ENCODE measurements at regions not wholly inside any gene's neighbourhood (a gene's known extent, or its start where the extent isn't known, plus 50 kb on each side); places are given as distances from the start of the nearest gene placed in this dataset.
A peak's percentile ranks its signal among the peaks of the same experiment; 100 is the strongest.

- DNase-seq (ENCODE audit: low spot score) = no peak
- TF ChIP-seq CTCF (IDR thresholded peaks at IDR 0.05; ENCODE audit: extremely low read depth, insufficient read depth, missing control alignments) = no peak
- in situ Hi-C loops (cut with MboI; ENCODE audit: low pct_unique_long_range_greater_than_20kb, low sequenced_read_pairs, unreplicated experiment) = no loop called here
Measured at GRCh38 chr14:59098377-59098776, 90.1 kb upstream of the DAAM1 start.

- DNase-seq (ENCODE audit: low spot score) = no peak
- no peak for TF ChIP-seq CTCF (IDR thresholded peaks at IDR 0.05; ENCODE audit: extremely low read depth, insufficient read depth, missing control alignments)
- in situ Hi-C loops (cut with MboI; ENCODE audit: low pct_unique_long_range_greater_than_20kb, low sequenced_read_pairs, unreplicated experiment) = no loop called here
Measured at GRCh38 chr14:59100205-59100604, 88.3 kb upstream of the DAAM1 start.

GRCh38 chr14:59101476-59101875 lies 87.0 kb upstream of the DAAM1 start:
- in situ Hi-C loops (cut with MboI; ENCODE audit: low pct_unique_long_range_greater_than_20kb, low sequenced_read_pairs, unreplicated experiment) = no loop called here
- no peak for TF ChIP-seq CTCF (IDR thresholded peaks at IDR 0.05; ENCODE audit: extremely low read depth, insufficient read depth, missing control alignments)
- no peak for DNase-seq (ENCODE audit: low spot score)

GRCh38 chr14:59103396-59103795 lies 85.1 kb upstream of the DAAM1 start:
- no peak for DNase-seq (ENCODE audit: low spot score)
- no peak for TF ChIP-seq CTCF (IDR thresholded peaks at IDR 0.05; ENCODE audit: extremely low read depth, insufficient read depth, missing control alignments)
- in situ Hi-C loops (cut with MboI; ENCODE audit: low pct_unique_long_range_greater_than_20kb, low sequenced_read_pairs, unreplicated experiment) = no loop called here

- in situ Hi-C loops (cut with MboI; ENCODE audit: low pct_unique_long_range_greater_than_20kb, low sequenced_read_pairs, unreplicated experiment) = no loop called here
- DNase-seq (ENCODE audit: low spot score) = no peak
- no peak for TF ChIP-seq CTCF (IDR thresholded peaks at IDR 0.05; ENCODE audit: extremely low read depth, insufficient read depth, missing control alignments)
Measured at GRCh38 chr14:59107819-59108218, 80.6 kb upstream of the DAAM1 start.

GRCh38 chr14:59116984-59117415 lies 71.5 kb upstream of the DAAM1 start:
- in situ Hi-C loops (cut with MboI; ENCODE audit: low pct_unique_long_range_greater_than_20kb, low sequenced_read_pairs, unreplicated experiment) = no loop called here
- TF ChIP-seq CTCF (IDR thresholded peaks at IDR 0.05; ENCODE audit: extremely low read depth, insufficient read depth, missing control alignments) = no peak
- peak; percentile 14 for DNase-seq (ENCODE audit: low spot score)

All from GM13977 (cell line).